Upper lobe of left lung (tissue), 4 donors: ENCODE measurements at regions not wholly inside any gene's neighbourhood (a gene's known extent, or its start where the extent isn't known, plus 50 kb on each side); places are given as distances from the start of the nearest gene placed in this dataset.

Source experiments
- EP300 ChIP-seq, 4 donors: sonication (generic); formaldehyde crosslinking; IDR thresholded peaks; one replicate each; pipeline ENCODE4 v1.5.1; 2017; ENCODE audit warnings: antibody characterized with exemption in 4 of 4, control low read depth in 2 of 4
- POLR2A ChIP-seq, 4 donors: fragments of 450-650 bp; IDR thresholded peaks; one replicate each; pipeline ENCODE4 v1.5.1; 2016 to 2017; ENCODE audit warnings: antibody characterized with exemption in 4 of 4, mild to moderate bottlenecking in 2 of 4
- POLR2AphosphoS5 ChIP-seq, 2 donors: sonication (generic); formaldehyde crosslinking; IDR thresholded peaks; one replicate each; pipeline ENCODE4 v1.5.1; 2017; ENCODE audit warnings: antibody characterized with exemption in 2 of 2
- TF ChIP-seq, protein P1 (sequence below), 6 experiments: fragments of 450-650 bp in 4 of 6; fragments of 200-600 bp in 2 of 6; sonication (generic) in 2 of 6; IDR thresholded peaks; one replicate each; pipeline ENCODE4 v1.5.1; 2016 to 2019; ENCODE audit warnings: antibody characterized with exemption in 6 of 6

DNA sequence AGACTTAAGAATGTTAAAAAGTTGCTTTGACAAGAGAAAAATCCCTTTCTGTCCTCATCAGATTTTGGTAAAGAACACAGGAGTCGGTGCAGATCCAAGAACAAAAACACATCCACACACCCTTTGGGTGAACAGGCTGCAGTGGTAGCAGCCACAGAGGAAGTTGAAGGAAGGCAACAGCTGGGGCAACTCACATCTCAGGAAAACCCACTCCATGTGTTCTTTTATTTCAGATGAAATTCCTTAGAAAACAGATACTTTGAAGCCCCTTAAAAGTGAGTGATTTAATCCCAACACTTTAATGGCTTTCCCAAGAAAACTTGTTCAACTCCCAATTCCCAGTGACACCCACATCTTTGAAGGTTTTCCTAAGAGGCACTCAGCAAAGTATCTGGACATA lies 271.3 kb downstream of the ICOS start:
- TF ChIP-seq, protein P1, sequence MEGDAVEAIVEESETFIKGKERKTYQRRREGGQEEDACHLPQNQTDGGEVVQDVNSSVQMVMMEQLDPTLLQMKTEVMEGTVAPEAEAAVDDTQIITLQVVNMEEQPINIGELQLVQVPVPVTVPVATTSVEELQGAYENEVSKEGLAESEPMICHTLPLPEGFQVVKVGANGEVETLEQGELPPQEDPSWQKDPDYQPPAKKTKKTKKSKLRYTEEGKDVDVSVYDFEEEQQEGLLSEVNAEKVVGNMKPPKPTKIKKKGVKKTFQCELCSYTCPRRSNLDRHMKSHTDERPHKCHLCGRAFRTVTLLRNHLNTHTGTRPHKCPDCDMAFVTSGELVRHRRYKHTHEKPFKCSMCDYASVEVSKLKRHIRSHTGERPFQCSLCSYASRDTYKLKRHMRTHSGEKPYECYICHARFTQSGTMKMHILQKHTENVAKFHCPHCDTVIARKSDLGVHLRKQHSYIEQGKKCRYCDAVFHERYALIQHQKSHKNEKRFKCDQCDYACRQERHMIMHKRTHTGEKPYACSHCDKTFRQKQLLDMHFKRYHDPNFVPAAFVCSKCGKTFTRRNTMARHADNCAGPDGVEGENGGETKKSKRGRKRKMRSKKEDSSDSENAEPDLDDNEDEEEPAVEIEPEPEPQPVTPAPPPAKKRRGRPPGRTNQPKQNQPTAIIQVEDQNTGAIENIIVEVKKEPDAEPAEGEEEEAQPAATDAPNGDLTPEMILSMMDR (IDR thresholded peaks at IDR 0.05), result no peak
- TF ChIP-seq EP300 (IDR thresholded peaks at IDR 0.05) (no peak), POLR2AphosphoS5 (IDR thresholded peaks at IDR 0.05) (no peak), POLR2A (IDR thresholded peaks at IDR 0.05) (no peak)
